Activated CD4-positive, alpha-beta T cell treated with anti-CD3 and anti-CD28 coated beads for 36 hours (primary cell): ENCODE measurements at regions not wholly inside any gene's neighbourhood (a gene's known extent, or its start where the extent isn't known, plus 50 kb on each side); places are given as distances from the start of the nearest gene placed in this dataset.
"Not testable (repeated sequence)": the region's sequence is repeated elsewhere in the genome, so short reads cannot be mapped to it uniquely, and the experiment has no call there.

Experiments
- ATAC-seq: fragments of 200-7000 bp; cut with Tn5 transposase; one replicate; pipeline ENCODE4 v1.10.0; 2021; ENCODE audit warnings: mild to moderate bottlenecking, moderate library complexity
- CTCF ChIA-PET: fragments of 350-600 bp; sonication (Branson Sonifier 250); formaldehyde crosslinking; loops from one replicate; lab custom pipeline; 2021; ENCODE audit warnings: antibody characterized with exemption; lab: Charles Lee
- POLR2A ChIA-PET: fragments of 350-600 bp; sonication (Branson Sonifier 250); formaldehyde crosslinking; loops from one replicate; lab custom pipeline; 2021; ENCODE audit warnings: antibody characterized with exemption, inconsistent platforms; lab: Charles Lee
- DNase-seq: peaks from one replicate; pipeline ENCODE4 v3.0.0-alpha.2; 2020
- H3K27ac Mint-ChIP-seq: one replicate; pipeline ENCODE4 v1.8.0; 2021; ENCODE audit warnings: mixed read lengths
- H3K27me3 Mint-ChIP-seq: one replicate; pipeline ENCODE4 v1.8.0; 2021; ENCODE audit warnings: mixed read lengths
- H3K36me3 Mint-ChIP-seq: one replicate; pipeline ENCODE4 v1.8.0; 2021; ENCODE audit warnings: low read depth, mixed read lengths
- H3K4me1 Mint-ChIP-seq: one replicate; pipeline ENCODE4 v1.8.0; 2021; ENCODE audit warnings: mixed read lengths
- H3K4me3 Mint-ChIP-seq: one replicate; pipeline ENCODE4 v1.8.0; 2021; ENCODE audit warnings: mild to moderate bottlenecking, moderate library complexity, mixed read lengths
- H3K9me3 Mint-ChIP-seq: one replicate; pipeline ENCODE4 v1.8.0; 2021; ENCODE audit warnings: low read depth, mixed read lengths
- intact Hi-C, 2 experiments: fragments of 100-400 bp; cut with DNase I in 1 of 2; cut with micrococcal nuclease in 1 of 2; formaldehyde crosslinking; loops; one replicate each; pipeline versions ENCODE4 v1.14.2 to v1.15.1; 2022 to 2024; cut with DNase I, micrococcal nuclease

- CTCF ChIA-PET = not testable (repeated sequence)
Measured at GRCh38 chr4:123537906-123538402, 141.4 kb downstream of the SPRY1 start.

GRCh38 chr4:123545667-123546572 is 149.3 kb downstream of the SPRY1 start:
- no peak for DNase-seq
- Mint-ChIP-seq H3K36me3 (no peaks in the 10 kb centered on the region), H3K4me3 (no peak overlapping the region), H3K27ac (no peak overlapping the region), H3K4me1 (no peaks in the 10 kb centered on the region), H3K27me3 (no peaks in the 10 kb centered on the region), H3K9me3 (peaks cover 2% of the 10 kb centered on the region)
- no peak for ATAC-seq
- CTCF ChIA-PET = interaction anchor here (0.9 to 1.5 kb wide), 2 partner anchors 10 to 18 kb away, joined by 3 to 6 read pairs; no protein-coding TSS in a partner anchor
- POLR2A ChIA-PET = no interaction called here
- intact Hi-C loops = no loop called here

More at GRCh38 chr4:123537906-123538402, 141.4 kb downstream of the SPRY1 start:
- H3K27me3 Mint-ChIP-seq, DNase-seq, ATAC-seq, POLR2A ChIA-PET, H3K36me3 Mint-ChIP-seq, H3K4me1 Mint-ChIP-seq, intact Hi-C loops, H3K9me3 Mint-ChIP-seq, H3K27ac Mint-ChIP-seq, H3K4me3 Mint-ChIP-seq: not testable (repeated sequence)

GRCh38 chr4:123546573-123547060 is 150.0 kb downstream of the SPRY1 start:
- ATAC-seq (no peak), DNase-seq (no peak)
- Mint-ChIP-seq H3K27me3 (no peaks in the 10 kb centered on the region), H3K36me3 (no peaks in the 10 kb centered on the region), H3K4me3 (no peak overlapping the region), H3K27ac (no peak overlapping the region), H3K9me3 (peaks cover 2% of the 10 kb centered on the region), H3K4me1 (no peaks in the 10 kb centered on the region)
- POLR2A ChIA-PET = no interaction called here
- intact Hi-C loops = no loop called here
- CTCF ChIA-PET = interaction anchor here (0.9 kb wide), 1 partner anchor 11 kb away, joined by 3 read pairs; no protein-coding TSS in a partner anchor

- CTCF ChIA-PET = interaction anchor here (0.6 to 0.7 kb wide), 2 partner anchors 110 to 121 kb away, joined by 3 to 4 read pairs; no protein-coding TSS in a partner anchor
- H3K4me1 Mint-ChIP-seq = no peaks in the 10 kb centered on the region
Measured at GRCh38 chr4:123547216-123548165, 150.9 kb downstream of the SPRY1 start.

GRCh38 chr4:123553279-123553678 is 156.7 kb downstream of the SPRY1 start:
- peaks cover 2% of the 10 kb centered on the region for H3K27me3 Mint-ChIP-seq
- DNase-seq = no peak
- H3K4me3 Mint-ChIP-seq = no peak overlapping the region
- intact Hi-C loops = no loop called here
- peaks cover 2% of the 10 kb centered on the region for H3K9me3 Mint-ChIP-seq
- no peak for ATAC-seq
- ChIA-PET POLR2A (no interaction called here), CTCF (interaction anchor here (0.7 to 1.3 kb wide), 3 partner anchors 11 to 374 kb away, joined by 3 read pairs; no protein-coding TSS in a partner anchor)
- H3K27ac Mint-ChIP-seq = no peak overlapping the region
- no peaks in the 10 kb centered on the region for H3K36me3 Mint-ChIP-seq
- H3K4me1 Mint-ChIP-seq = no peaks in the 10 kb centered on the region

More at GRCh38 chr4:123547216-123548165, 150.9 kb downstream of the SPRY1 start:
- Mint-ChIP-seq H3K36me3 (no peaks in the 10 kb centered on the region), H3K27ac (no peak overlapping the region), H3K27me3 (no peaks in the 10 kb centered on the region), H3K4me3 (no peak overlapping the region), H3K9me3 (peaks cover 2% of the 10 kb centered on the region)
- no peak for DNase-seq
- POLR2A ChIA-PET = no interaction called here
- no peak for ATAC-seq
- intact Hi-C loops = no loop called here

GRCh38 chr4:123553733-123554637 is 157.4 kb downstream of the SPRY1 start:
- intact Hi-C loops = no loop called here
- peaks cover 2% of the 10 kb centered on the region for H3K27me3 Mint-ChIP-seq
- H3K27ac Mint-ChIP-seq = no peak overlapping the region
- ChIA-PET POLR2A (no interaction called here), CTCF (interaction anchor here (0.7 to 1.8 kb wide), 3 partner anchors 10 to 374 kb away, joined by 3 to 10 read pairs (median 3); no protein-coding TSS in a partner anchor)
- H3K4me3 Mint-ChIP-seq = no peak overlapping the region
- no peak for DNase-seq
- no peaks in the 10 kb centered on the region for H3K36me3 Mint-ChIP-seq
- no peaks in the 10 kb centered on the region for H3K4me1 Mint-ChIP-seq
- no peak for ATAC-seq
- H3K9me3 Mint-ChIP-seq = peaks cover 2% of the 10 kb centered on the region

- POLR2A ChIA-PET = no interaction called here
- Mint-ChIP-seq H3K36me3 (no peaks in the 10 kb centered on the region), H3K4me1 (no peaks in the 10 kb centered on the region), H3K4me3 (no peak overlapping the region), H3K27me3 (peaks cover 2% of the 10 kb centered on the region), H3K9me3 (peaks cover under 1% of the 10 kb centered on the region), H3K27ac (no peak overlapping the region)
- ATAC-seq (no peak), DNase-seq (no peak)
- CTCF ChIA-PET = interaction anchor here (1.8 kb wide), 1 partner anchor 9 kb away, joined by 10 read pairs; no protein-coding TSS in a partner anchor
- intact Hi-C loops = loop anchor here in 1 of 2 experiments (5.0 kb wide), 1 partner anchor 217 kb away; no protein-coding TSS in a partner anchor
Measured at GRCh38 chr4:123554801-123555232, 158.2 kb downstream of the SPRY1 start.

GRCh38 chr4:123555233-123555806 is 158.7 kb downstream of the SPRY1 start:
- H3K27me3 Mint-ChIP-seq = peaks cover 2% of the 10 kb centered on the region
- ChIA-PET CTCF (interaction anchor here (1.8 kb wide), 1 partner anchor 8 kb away, joined by 10 read pairs; no protein-coding TSS in a partner anchor), POLR2A (no interaction called here)
- no peaks in the 10 kb centered on the region for H3K4me1 Mint-ChIP-seq
- DNase-seq = no peak
- no peak overlapping the region for H3K27ac Mint-ChIP-seq
- H3K9me3 Mint-ChIP-seq = no peaks in the 10 kb centered on the region
- ATAC-seq = no peak
- intact Hi-C loops = loop anchor here in 1 of 2 experiments (5.0 kb wide), 1 partner anchor 217 kb away; no protein-coding TSS in a partner anchor
- H3K36me3 Mint-ChIP-seq = no peaks in the 10 kb centered on the region
- H3K4me3 Mint-ChIP-seq = no peak overlapping the region

- no peak for DNase-seq
- H3K27ac Mint-ChIP-seq = no peak overlapping the region
- H3K4me3 Mint-ChIP-seq = no peak overlapping the region
- ATAC-seq = no peak
- H3K36me3 Mint-ChIP-seq = no peaks in the 10 kb centered on the region
- ChIA-PET POLR2A (no interaction called here), CTCF (no interaction called here)
- intact Hi-C loops = loop anchor here in 1 of 2 experiments (5.0 kb wide), 1 partner anchor 216 kb away; no protein-coding TSS in a partner anchor
- no peaks in the 10 kb centered on the region for H3K9me3 Mint-ChIP-seq
- H3K27me3 Mint-ChIP-seq = peaks cover 2% of the 10 kb centered on the region
- H3K4me1 Mint-ChIP-seq = no peaks in the 10 kb centered on the region
Measured at GRCh38 chr4:123555807-123556273, 159.2 kb downstream of the SPRY1 start.
